HUES6 (cell line): ENCODE measurements at regions not wholly inside any gene's neighbourhood (a gene's known extent, or its start where the extent isn't known, plus 50 kb on each side); places are given as distances from the start of the nearest gene placed in this dataset.
"Not testable (repeated sequence)": the region's sequence is repeated elsewhere in the genome, so short reads cannot be mapped to it uniquely, and the experiment has no call there.

Experiments
- H3K27ac ChIP-seq: 2 replicates; pipeline ENCODE4 v1.7.0; 2013; ENCODE audit warnings: low read depth, mild to moderate bottlenecking, low read length, inconsistent platforms
- H3K27me3 ChIP-seq: 2 replicates; pipeline ENCODE4 v1.6.1; 2013; ENCODE audit warnings: low read length; ENCODE audit not compliant: control insufficient read depth, insufficient read depth
- H3K36me3 ChIP-seq: 2 replicates; pipeline ENCODE4 v1.6.1; 2013; ENCODE audit warnings: low read length; ENCODE audit not compliant: control insufficient read depth, insufficient read depth
- H3K4me1 ChIP-seq: 2 replicates; pipeline ENCODE4 v1.6.1; 2013; ENCODE audit warnings: low read length; ENCODE audit not compliant: control insufficient read depth, insufficient read depth
- H3K4me3 ChIP-seq: 2 replicates; pipeline ENCODE4 v1.5.1; 2013; ENCODE audit warnings: low read depth, low read length
- H3K9ac ChIP-seq: one replicate; pipeline ENCODE4 v1.6.1; 2013; ENCODE audit warnings: mild to moderate bottlenecking, low read length
- H3K9me3 ChIP-seq: 2 replicates; pipeline ENCODE4 v1.6.1; 2013; ENCODE audit warnings: low read depth, low read length; ENCODE audit not compliant: control insufficient read depth, insufficient read depth

DNA sequence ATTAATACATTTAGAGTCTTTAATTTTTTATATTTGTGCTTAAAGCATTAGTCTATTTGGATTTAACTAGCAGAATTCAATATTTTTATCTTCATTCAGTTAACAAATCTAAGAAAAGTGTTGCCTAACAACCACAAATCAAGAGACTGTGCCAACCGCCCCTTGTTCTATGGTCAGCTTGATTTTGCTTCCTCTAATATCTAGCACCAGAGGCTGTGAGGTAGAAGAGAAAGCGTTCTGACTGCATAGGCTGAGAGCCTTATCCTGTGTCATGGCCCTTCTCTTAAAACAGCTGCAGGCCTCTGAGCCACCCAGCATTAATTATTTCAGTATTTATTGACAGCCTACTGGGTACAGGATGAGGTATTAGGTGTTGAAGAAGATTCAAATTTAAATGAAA is 693.0 kb upstream of the CDH6 start:
- peaks cover 6% of the 10 kb centered on the region for H3K4me1 ChIP-seq
- H3K4me3 ChIP-seq = no peak overlapping the region
- H3K9me3 ChIP-seq = no peaks in the 10 kb centered on the region
- no peaks in the 10 kb centered on the region for H3K36me3 ChIP-seq
- H3K27me3 ChIP-seq = no peaks in the 10 kb centered on the region
- no peak overlapping the region for H3K27ac ChIP-seq
- no peak overlapping the region for H3K9ac ChIP-seq

DNA sequence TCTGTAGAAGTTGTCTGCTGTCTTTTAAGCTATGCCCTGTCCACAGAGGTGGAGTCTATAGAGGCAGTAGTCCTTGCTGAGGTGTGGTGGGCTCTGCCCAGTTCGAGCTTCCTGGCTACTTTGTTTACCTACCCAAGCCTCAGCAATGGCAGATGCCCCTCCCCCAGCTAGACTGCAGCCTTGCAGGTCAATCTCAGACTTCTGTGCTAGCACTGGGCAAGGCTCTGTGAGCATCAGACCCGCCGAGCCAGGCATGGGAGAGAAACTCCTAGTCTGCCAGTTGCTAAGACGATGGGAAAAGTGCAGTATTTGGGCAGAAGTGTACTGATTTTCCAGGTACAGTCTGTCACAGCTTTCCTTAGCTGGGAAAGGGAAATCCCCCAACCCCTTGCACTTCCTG is 694.1 kb upstream of the CDH6 start:
- H3K4me1 ChIP-seq = no peaks in the 10 kb centered on the region
- no peak overlapping the region for H3K27ac ChIP-seq
- H3K9ac ChIP-seq = no peak overlapping the region
- H3K27me3 ChIP-seq = no peaks in the 10 kb centered on the region
- H3K36me3 ChIP-seq = no peaks in the 10 kb centered on the region
- H3K9me3 ChIP-seq = no peaks in the 10 kb centered on the region
- H3K4me3 ChIP-seq = no peak overlapping the region

DNA sequence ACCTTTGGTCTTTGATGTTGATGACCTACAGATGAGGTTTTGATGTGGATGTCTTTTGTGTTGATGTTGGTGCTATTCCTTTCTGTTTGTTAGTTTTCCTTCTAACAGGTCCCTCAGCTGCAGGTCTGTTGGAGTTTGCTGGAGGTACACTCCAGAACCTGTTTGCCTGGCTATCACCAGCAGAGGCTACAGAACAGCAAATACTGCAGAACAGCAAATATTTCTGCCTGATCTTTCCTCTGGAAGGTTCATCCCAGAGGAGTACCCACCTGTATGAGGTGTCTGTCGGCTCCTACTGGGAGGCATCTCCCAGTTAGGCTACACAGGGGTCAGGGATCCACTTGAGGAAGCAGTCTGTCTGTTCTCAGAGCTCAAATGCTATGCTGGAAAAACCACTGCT is 694.5 kb upstream of the CDH6 start:
- Histone ChIP-seq H3K4me1 (no peaks in the 10 kb centered on the region), H3K27ac (no peak overlapping the region)

DNA sequence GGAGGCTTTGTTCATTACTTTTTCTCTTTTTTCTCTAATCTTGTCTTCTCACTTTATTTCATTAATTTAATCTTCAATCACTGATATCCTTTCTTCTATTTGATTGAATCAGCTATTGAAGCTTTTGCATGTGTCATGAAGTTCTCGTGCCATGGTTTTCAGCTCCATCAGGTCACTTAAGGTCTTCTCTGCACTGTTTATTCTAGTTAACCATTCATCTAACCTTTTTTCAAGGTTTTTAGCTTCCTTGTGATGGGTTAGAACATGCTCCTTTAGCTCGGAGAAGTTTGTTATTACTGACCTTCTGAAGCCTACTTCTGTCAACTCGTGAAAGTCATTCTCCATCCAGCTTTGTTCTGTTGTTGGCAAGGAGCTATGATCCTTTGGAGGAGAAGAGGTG is 695.0 kb upstream of the CDH6 start:
- not testable (repeated sequence) for H3K36me3 ChIP-seq, H3K4me3 ChIP-seq, H3K9me3 ChIP-seq, H3K9ac ChIP-seq, H3K4me1 ChIP-seq, H3K27me3 ChIP-seq, H3K27ac ChIP-seq

More for the DNA sequence above, 694.5 kb upstream of the CDH6 start:
- no peaks in the 10 kb centered on the region for H3K9me3 ChIP-seq
- H3K27me3 ChIP-seq = no peaks in the 10 kb centered on the region
- H3K36me3 ChIP-seq = no peaks in the 10 kb centered on the region
- H3K4me3 ChIP-seq = no peak overlapping the region
- H3K9ac ChIP-seq = no peak overlapping the region

- not testable (repeated sequence) for H3K27me3 ChIP-seq, H3K27ac ChIP-seq, H3K36me3 ChIP-seq, H3K9ac ChIP-seq, H3K4me3 ChIP-seq, H3K9me3 ChIP-seq, H3K4me1 ChIP-seq
Measured at GRCh38 chr5:30494113-30494512, 699.4 kb upstream of the CDH6 start.

DNA sequence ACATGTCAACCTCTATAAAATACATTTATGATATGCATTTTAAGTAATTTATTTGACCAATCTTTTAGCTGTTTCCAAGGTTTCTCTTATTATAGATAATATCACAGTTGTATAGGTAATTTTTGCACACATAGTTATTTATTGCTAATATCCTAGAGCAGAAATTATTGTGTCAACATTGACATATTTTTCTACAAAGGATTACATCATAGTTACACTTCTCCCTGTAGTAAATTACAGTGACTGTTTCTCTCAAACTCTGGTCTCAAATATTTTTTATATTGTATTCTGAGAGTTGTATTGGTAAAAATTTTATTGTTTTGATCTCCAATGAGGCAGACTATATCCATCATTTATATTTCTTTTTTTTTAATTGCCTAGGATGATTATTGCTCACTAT is 714.4 kb upstream of the CDH6 start:
- H3K4me1 ChIP-seq = no peaks in the 10 kb centered on the region
- H3K4me3 ChIP-seq = no peak overlapping the region
- H3K27ac ChIP-seq = no peak overlapping the region
- no peaks in the 10 kb centered on the region for H3K27me3 ChIP-seq
- peaks cover 29% of the 10 kb centered on the region for H3K9me3 ChIP-seq
- H3K36me3 ChIP-seq = no peaks in the 10 kb centered on the region
- no peak overlapping the region for H3K9ac ChIP-seq

- H3K4me1 ChIP-seq = no peaks in the 10 kb centered on the region
- H3K4me3 ChIP-seq = no peak overlapping the region
- peaks cover 26% of the 10 kb centered on the region for H3K9me3 ChIP-seq
- no peaks in the 10 kb centered on the region for H3K36me3 ChIP-seq
- no peaks in the 10 kb centered on the region for H3K27me3 ChIP-seq
- no peak overlapping the region for H3K27ac ChIP-seq
- no peak overlapping the region for H3K9ac ChIP-seq
Measured at GRCh38 chr5:30475429-30475828, 718.1 kb upstream of the CDH6 start.

GRCh38 chr5:30469691-30470090 is 723.8 kb upstream of the CDH6 start:
- no peaks in the 10 kb centered on the region for H3K36me3 ChIP-seq
- H3K4me1 ChIP-seq = no peaks in the 10 kb centered on the region
- H3K9me3 ChIP-seq = no peaks in the 10 kb centered on the region
- H3K27me3 ChIP-seq = no peaks in the 10 kb centered on the region
- no peak overlapping the region for H3K9ac ChIP-seq
- no peak overlapping the region for H3K4me3 ChIP-seq
- no peak overlapping the region for H3K27ac ChIP-seq

DNA sequence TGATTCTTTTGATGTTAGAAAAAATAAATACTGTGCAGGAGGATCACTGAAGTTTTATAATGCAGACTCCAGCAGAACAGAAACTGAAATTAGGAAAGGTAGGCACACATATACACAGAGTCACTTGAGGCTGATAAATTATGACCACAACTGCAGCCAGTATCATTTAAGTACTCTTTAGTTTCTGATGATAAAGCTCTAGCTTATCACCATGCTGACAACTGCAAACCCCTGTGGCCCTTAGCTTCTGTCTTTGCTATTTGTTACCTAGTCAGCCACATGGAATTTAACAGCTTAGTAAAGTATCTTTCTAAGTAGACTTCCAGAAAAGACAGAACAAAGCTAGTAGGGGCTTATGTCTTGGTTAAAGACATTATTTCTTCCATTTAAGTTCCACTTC is 734.8 kb upstream of the CDH6 start:
- Histone ChIP-seq H3K27ac (no peak overlapping the region), H3K4me1 (no peaks in the 10 kb centered on the region), H3K9me3 (no peaks in the 10 kb centered on the region), H3K36me3 (no peaks in the 10 kb centered on the region), H3K4me3 (no peak overlapping the region), H3K9ac (no peak overlapping the region), H3K27me3 (no peaks in the 10 kb centered on the region)

- H3K4me1 ChIP-seq, H3K9ac ChIP-seq, H3K36me3 ChIP-seq, H3K9me3 ChIP-seq, H3K4me3 ChIP-seq, H3K27me3 ChIP-seq, H3K27ac ChIP-seq: not testable (repeated sequence)
Measured at GRCh38 chr5:30455484-30455883, 738.0 kb upstream of the CDH6 start.

DNA sequence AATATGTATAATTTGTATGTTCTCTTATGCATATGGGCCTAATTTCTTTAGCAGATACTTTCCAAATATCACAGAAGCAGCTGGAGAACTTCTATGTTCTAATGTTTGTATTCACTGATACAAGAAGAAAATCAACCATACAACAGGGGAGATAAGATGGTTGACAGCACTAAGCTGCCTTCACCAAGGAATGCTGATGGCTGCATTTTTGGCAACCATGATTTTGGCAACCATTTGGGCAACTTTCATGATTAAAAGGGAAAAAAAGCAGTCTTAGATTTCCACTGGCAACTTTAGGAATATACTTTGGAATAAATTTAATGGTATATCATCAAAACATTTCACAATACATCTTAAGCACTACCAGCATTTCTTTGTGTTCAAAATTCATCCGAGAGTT is 740.3 kb upstream of the CDH6 start:
- no peak overlapping the region for H3K9ac ChIP-seq
- no peaks in the 10 kb centered on the region for H3K4me1 ChIP-seq
- no peak overlapping the region for H3K27ac ChIP-seq
- no peaks in the 10 kb centered on the region for H3K36me3 ChIP-seq
- no peak overlapping the region for H3K4me3 ChIP-seq
- H3K27me3 ChIP-seq = no peaks in the 10 kb centered on the region
- H3K9me3 ChIP-seq = no peaks in the 10 kb centered on the region

- H3K36me3 ChIP-seq = no peaks in the 10 kb centered on the region
- no peak overlapping the region for H3K27ac ChIP-seq
- no peaks in the 10 kb centered on the region for H3K9me3 ChIP-seq
- H3K27me3 ChIP-seq = no peaks in the 10 kb centered on the region
- H3K9ac ChIP-seq = no peak overlapping the region
- no peak overlapping the region for H3K4me3 ChIP-seq
- peaks cover 5% of the 10 kb centered on the region; the same call in 1 of the 2 replicates for H3K4me1 ChIP-seq
Measured at GRCh38 chr5:30450153-30450552, 743.3 kb upstream of the CDH6 start.
